ENCODE measurements at regions not wholly inside any gene's neighbourhood (a gene's known extent, or its start where the extent isn't known, plus 50 kb on each side); places are given as distances from the start of the nearest gene placed in this dataset.

GRCh38 chr13:69142101-69142500 lies 965.5 kb upstream of the ATXN8OS start:
- Histone ChIP-seq H3K9me3 (ENCODE audit: control insufficient read depth, low read depth, low read length) (no peaks in the 10 kb centered on the region), H3K4me1 (ENCODE audit: control insufficient read depth, extremely low read depth, insufficient read depth, low read length) (no peaks in the 10 kb centered on the region), H3K36me3 (ENCODE audit: control insufficient read depth in 2 of 2, extremely low read depth in 1 of 2, insufficient read depth in 2 of 2, low read length in 2 of 2) (no peaks in the 10 kb centered on the region), H3K27ac (ENCODE audit: control insufficient read depth, insufficient read depth, low read length) (no peak overlapping the region), H3K4me3 (ENCODE audit: control insufficient read depth in 2 of 3, extremely low read depth in 1 of 3, insufficient read depth in 2 of 3, low read depth in 1 of 3, low read length in 3 of 3) (no peak overlapping the region), H3K9me1 (ENCODE audit: control insufficient read depth, extremely low read depth, insufficient read depth, low read length) (no peaks in the 10 kb centered on the region), H3K9ac (ENCODE audit: control insufficient read depth, extremely low read depth, insufficient read depth, low read length) (no peak overlapping the region), H4K20me1 (ENCODE audit: control insufficient read depth, extremely low read depth, insufficient read depth, low read length) (no peaks in the 10 kb centered on the region), H3K27me3 (ENCODE audit: control insufficient read depth, extremely low read depth, insufficient read depth, low read length) (no peaks in the 10 kb centered on the region), H3K4me2 (ENCODE audit: control insufficient read depth, extremely low read depth, insufficient read depth, low read depth, low read length) (no peak overlapping the region), H2AFZ (ENCODE audit: control insufficient read depth, low read length) (no peak overlapping the region), H3K79me2 (ENCODE audit: control insufficient read depth, insufficient read depth, low read length) (no peaks in the 10 kb centered on the region)
- TF ChIP-seq CTCF (optimal IDR thresholded peaks at IDR 0.05 in 1 of 3, IDR thresholded peaks at IDR 0.05 in 1 of 3, conservative IDR thresholded peaks at IDR 0.05 in 1 of 3; ENCODE audit: extremely low read depth in 1 of 3, insufficient read depth in 2 of 3, low read length in 3 of 3) = no peak
- no peak for TF ChIP-seq EZH2 (IDR thresholded peaks at IDR 0.05; ENCODE audit: low read length)
- DNase-seq (ENCODE audit: low read depth, low spot score) (no peak), FAIRE-seq (no peak)
- dilution Hi-C loops (cut with MboI; ENCODE audit: extremely low pct_ligation_motif_present, low sequenced_read_pairs) = no loop called here

GRCh38 chr13:69124996-69125395 lies 982.6 kb upstream of the ATXN8OS start:
- Histone ChIP-seq H4K20me1 (ENCODE audit: control insufficient read depth, extremely low read depth, insufficient read depth, low read length) (no peaks in the 10 kb centered on the region), H3K79me2 (ENCODE audit: control insufficient read depth, insufficient read depth, low read length) (no peaks in the 10 kb centered on the region), H3K36me3 (ENCODE audit: control insufficient read depth in 2 of 2, extremely low read depth in 1 of 2, insufficient read depth in 2 of 2, low read length in 2 of 2) (no peaks in the 10 kb centered on the region), H3K4me1 (ENCODE audit: control insufficient read depth, extremely low read depth, insufficient read depth, low read length) (no peaks in the 10 kb centered on the region), H3K27ac (ENCODE audit: control insufficient read depth, insufficient read depth, low read length) (no peak overlapping the region), H2AFZ (ENCODE audit: control insufficient read depth, low read length) (no peak overlapping the region), H3K4me2 (ENCODE audit: control insufficient read depth, extremely low read depth, insufficient read depth, low read depth, low read length) (no peak overlapping the region), H3K9me1 (ENCODE audit: control insufficient read depth, extremely low read depth, insufficient read depth, low read length) (no peaks in the 10 kb centered on the region), H3K9me3 (ENCODE audit: control insufficient read depth, low read depth, low read length) (peaks cover 4% of the 10 kb centered on the region), H3K27me3 (ENCODE audit: control insufficient read depth, extremely low read depth, insufficient read depth, low read length) (no peaks in the 10 kb centered on the region), H3K9ac (ENCODE audit: control insufficient read depth, extremely low read depth, insufficient read depth, low read length) (no peak overlapping the region), H3K4me3 (ENCODE audit: control insufficient read depth in 2 of 3, extremely low read depth in 1 of 3, insufficient read depth in 2 of 3, low read depth in 1 of 3, low read length in 3 of 3) (no peak overlapping the region)
- DNase-seq (ENCODE audit: low read depth, low spot score) (no peak), FAIRE-seq (no peak)
- no peak for TF ChIP-seq EZH2 (IDR thresholded peaks at IDR 0.05; ENCODE audit: low read length)
- TF ChIP-seq CTCF (optimal IDR thresholded peaks at IDR 0.05 in 1 of 3, IDR thresholded peaks at IDR 0.05 in 1 of 3, conservative IDR thresholded peaks at IDR 0.05 in 1 of 3; ENCODE audit: extremely low read depth in 1 of 3, insufficient read depth in 2 of 3, low read length in 3 of 3) = no peak
- dilution Hi-C loops (cut with MboI; ENCODE audit: extremely low pct_ligation_motif_present, low sequenced_read_pairs) = no loop called here

All from keratinocyte (primary cell).